Neural cell (in vitro differentiated cells): ENCODE measurements at regions not wholly inside any gene's neighbourhood (a gene's known extent, or its start where the extent isn't known, plus 50 kb on each side); places are given as distances from the start of the nearest gene placed in this dataset.

Experiments
- EP300 ChIP-seq: fragments of 450-650 bp; conservative IDR thresholded peaks from 2 replicates; pipeline ENCODE4 v1.6.1; 2014; ENCODE audit warnings: antibody characterized with exemption, mild to moderate bottlenecking, moderate library complexity; ENCODE audit not compliant: poor library complexity, severe bottlenecking
- EZH2 ChIP-seq: fragments of 200-600, 300-800 bp; shearing (Covaris generic), sonication (generic); IDR thresholded peaks from 2 replicates; pipeline ENCODE4 v1.6.1; 2014; ENCODE audit warnings: antibody characterized with exemption, low read length, borderline replicate concordance, mild to moderate bottlenecking; ENCODE audit not compliant: insufficient read depth, poor library complexity, severe bottlenecking
- MXI1 ChIP-seq: fragments of 450-650 bp; conservative IDR thresholded peaks from 2 replicates; pipeline ENCODE4 v1.6.1; 2014; ENCODE audit warnings: antibody characterized with exemption, mild to moderate bottlenecking; ENCODE audit not compliant: poor library complexity, severe bottlenecking
- POLR2AphosphoS5 ChIP-seq: IDR thresholded peaks from 2 replicates; pipeline ENCODE4 v1.6.1; 2012
- RAD21 ChIP-seq: fragments of 450-650 bp; conservative IDR thresholded peaks from 2 replicates; pipeline ENCODE4 v1.6.1; 2014; ENCODE audit warnings: antibody characterized with exemption, mild to moderate bottlenecking, moderate library complexity
- TAF1 ChIP-seq: IDR thresholded peaks from 2 replicates; pipeline ENCODE4 v1.6.1; 2012; ENCODE audit warnings: low read depth
- TF ChIP-seq, protein P1 (sequence below): fragments of 450-650 bp; IDR thresholded peaks from 2 replicates; pipeline ENCODE4 v1.5.1; 2014; ENCODE audit warnings: antibody characterized with exemption, mild to moderate bottlenecking, moderate library complexity; ENCODE audit not compliant: poor library complexity, severe bottlenecking
- TF ChIP-seq, protein P2 (sequence below): IDR thresholded peaks from 2 replicates; pipeline ENCODE4 v1.6.1; 2012; ENCODE audit warnings: borderline replicate concordance

DNA sequence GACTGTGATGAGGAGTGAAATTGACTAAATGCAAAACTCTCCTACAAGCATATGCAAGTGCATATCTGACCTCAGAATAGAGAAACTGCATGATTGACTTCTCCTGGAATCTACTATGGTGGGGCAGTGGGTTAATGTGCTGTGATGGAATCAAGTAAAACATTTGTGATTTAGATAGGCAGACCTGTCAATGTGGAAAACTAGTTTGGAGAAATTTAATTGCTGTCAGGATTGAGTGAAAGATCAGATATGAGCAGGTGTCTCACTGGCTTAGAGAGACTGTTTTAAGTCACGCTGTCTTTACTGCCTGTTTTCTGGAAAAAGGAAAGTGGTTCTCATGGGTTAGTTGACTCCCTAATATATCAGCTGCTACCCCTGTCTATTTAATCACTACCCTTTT is 881.0 kb upstream of the CNTNAP5 start:
- TF ChIP-seq, protein P1, sequence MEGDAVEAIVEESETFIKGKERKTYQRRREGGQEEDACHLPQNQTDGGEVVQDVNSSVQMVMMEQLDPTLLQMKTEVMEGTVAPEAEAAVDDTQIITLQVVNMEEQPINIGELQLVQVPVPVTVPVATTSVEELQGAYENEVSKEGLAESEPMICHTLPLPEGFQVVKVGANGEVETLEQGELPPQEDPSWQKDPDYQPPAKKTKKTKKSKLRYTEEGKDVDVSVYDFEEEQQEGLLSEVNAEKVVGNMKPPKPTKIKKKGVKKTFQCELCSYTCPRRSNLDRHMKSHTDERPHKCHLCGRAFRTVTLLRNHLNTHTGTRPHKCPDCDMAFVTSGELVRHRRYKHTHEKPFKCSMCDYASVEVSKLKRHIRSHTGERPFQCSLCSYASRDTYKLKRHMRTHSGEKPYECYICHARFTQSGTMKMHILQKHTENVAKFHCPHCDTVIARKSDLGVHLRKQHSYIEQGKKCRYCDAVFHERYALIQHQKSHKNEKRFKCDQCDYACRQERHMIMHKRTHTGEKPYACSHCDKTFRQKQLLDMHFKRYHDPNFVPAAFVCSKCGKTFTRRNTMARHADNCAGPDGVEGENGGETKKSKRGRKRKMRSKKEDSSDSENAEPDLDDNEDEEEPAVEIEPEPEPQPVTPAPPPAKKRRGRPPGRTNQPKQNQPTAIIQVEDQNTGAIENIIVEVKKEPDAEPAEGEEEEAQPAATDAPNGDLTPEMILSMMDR: no peak
- TF ChIP-seq TAF1 (no peak), POLR2AphosphoS5 (peak; percentile 60), MXI1 (no peak), EZH2 (no peak), EP300 (peak; percentile 71), RAD21 (no peak)
- TF ChIP-seq, protein P2, sequence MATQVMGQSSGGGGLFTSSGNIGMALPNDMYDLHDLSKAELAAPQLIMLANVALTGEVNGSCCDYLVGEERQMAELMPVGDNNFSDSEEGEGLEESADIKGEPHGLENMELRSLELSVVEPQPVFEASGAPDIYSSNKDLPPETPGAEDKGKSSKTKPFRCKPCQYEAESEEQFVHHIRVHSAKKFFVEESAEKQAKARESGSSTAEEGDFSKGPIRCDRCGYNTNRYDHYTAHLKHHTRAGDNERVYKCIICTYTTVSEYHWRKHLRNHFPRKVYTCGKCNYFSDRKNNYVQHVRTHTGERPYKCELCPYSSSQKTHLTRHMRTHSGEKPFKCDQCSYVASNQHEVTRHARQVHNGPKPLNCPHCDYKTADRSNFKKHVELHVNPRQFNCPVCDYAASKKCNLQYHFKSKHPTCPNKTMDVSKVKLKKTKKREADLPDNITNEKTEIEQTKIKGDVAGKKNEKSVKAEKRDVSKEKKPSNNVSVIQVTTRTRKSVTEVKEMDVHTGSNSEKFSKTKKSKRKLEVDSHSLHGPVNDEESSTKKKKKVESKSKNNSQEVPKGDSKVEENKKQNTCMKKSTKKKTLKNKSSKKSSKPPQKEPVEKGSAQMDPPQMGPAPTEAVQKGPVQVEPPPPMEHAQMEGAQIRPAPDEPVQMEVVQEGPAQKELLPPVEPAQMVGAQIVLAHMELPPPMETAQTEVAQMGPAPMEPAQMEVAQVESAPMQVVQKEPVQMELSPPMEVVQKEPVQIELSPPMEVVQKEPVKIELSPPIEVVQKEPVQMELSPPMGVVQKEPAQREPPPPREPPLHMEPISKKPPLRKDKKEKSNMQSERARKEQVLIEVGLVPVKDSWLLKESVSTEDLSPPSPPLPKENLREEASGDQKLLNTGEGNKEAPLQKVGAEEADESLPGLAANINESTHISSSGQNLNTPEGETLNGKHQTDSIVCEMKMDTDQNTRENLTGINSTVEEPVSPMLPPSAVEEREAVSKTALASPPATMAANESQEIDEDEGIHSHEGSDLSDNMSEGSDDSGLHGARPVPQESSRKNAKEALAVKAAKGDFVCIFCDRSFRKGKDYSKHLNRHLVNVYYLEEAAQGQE: no peak
